ENCODE measurements at regions not wholly inside any gene's neighbourhood (a gene's known extent, or its start where the extent isn't known, plus 50 kb on each side); places are given as distances from the start of the nearest gene placed in this dataset.

GRCh38 chr4:188754372-188755002 lies 615.2 kb downstream of the TRIML1 start:
- intact Hi-C loops (cut with DNase I) = no loop called here
- Histone ChIP-seq H3K27ac (no peak overlapping the region), H3K27me3 (no peaks in the 10 kb centered on the region), H3K36me3 (no peaks in the 10 kb centered on the region), H3K4me3 (no peak overlapping the region), H3K9me3 (no peaks in the 10 kb centered on the region), H3K4me1 (ENCODE audit: insufficient read depth) (no peaks in the 10 kb centered on the region)
- WGBS, 3 donors = 86 to 94% (median 91%) methylated on average over 22 of the region's 22 CpGs
- no peak for DNase-seq
- TF ChIP-seq CTCF (IDR thresholded peaks at IDR 0.05) (no peak), EP300 (IDR thresholded peaks at IDR 0.05) (no peak), POLR2A (IDR thresholded peaks at IDR 0.05) (no peak)

- H3K4me3 ChIP-seq = no peak overlapping the region
- no peak for DNase-seq
- no peak overlapping the region for H3K27ac ChIP-seq
- H3K36me3 ChIP-seq = no peaks in the 10 kb centered on the region
- no peaks in the 10 kb centered on the region for H3K9me3 ChIP-seq
- WGBS, 3 donors = 75 to 80% (median 79%) methylated on average over 3 of the region's 3 CpGs
- intact Hi-C loops (cut with DNase I) = no loop called here
- TF ChIP-seq EP300 (IDR thresholded peaks at IDR 0.05) (no peak), CTCF (IDR thresholded peaks at IDR 0.05) (no peak)
- H3K4me1 ChIP-seq (ENCODE audit: insufficient read depth) = no peaks in the 10 kb centered on the region
- H3K27me3 ChIP-seq = no peaks in the 10 kb centered on the region
These were observed 628.3 kb downstream of the TRIML1 start for GRCh38 chr4:188767496-188767895.

- no peaks in the 10 kb centered on the region for H3K27me3 ChIP-seq
- WGBS, 3 donors = 46 to 64% (median 59%) methylated on average over 4 of the region's 4 CpGs
- no peaks in the 10 kb centered on the region for H3K4me1 ChIP-seq (ENCODE audit: insufficient read depth)
- H3K9me3 ChIP-seq = no peaks in the 10 kb centered on the region
- no peak for DNase-seq
- H3K36me3 ChIP-seq = no peaks in the 10 kb centered on the region
- no peak overlapping the region for H3K27ac ChIP-seq
- TF ChIP-seq POLR2A (IDR thresholded peaks at IDR 0.05) (no peak), EP300 (IDR thresholded peaks at IDR 0.05) (no peak), CTCF (IDR thresholded peaks at IDR 0.05) (no peak)
- no peak overlapping the region for H3K4me3 ChIP-seq
- intact Hi-C loops (cut with DNase I) = no loop called here
These were observed 639.7 kb downstream of the TRIML1 start for GRCh38 chr4:188778905-188779304.

- H3K27me3 ChIP-seq = no peaks in the 10 kb centered on the region
- no peaks in the 10 kb centered on the region for H3K4me1 ChIP-seq (ENCODE audit: insufficient read depth)
- 62 to 74% (median 64%) methylated on average over 3 of the region's 3 CpGs for WGBS, 3 donors
- no peaks in the 10 kb centered on the region for H3K36me3 ChIP-seq
- intact Hi-C loops (cut with DNase I) = no loop called here
- no peaks in the 10 kb centered on the region for H3K9me3 ChIP-seq
- DNase-seq = no peak
- TF ChIP-seq EP300 (IDR thresholded peaks at IDR 0.05) (no peak), POLR2A (IDR thresholded peaks at IDR 0.05) (no peak), CTCF (IDR thresholded peaks at IDR 0.05) (no peak)
- no peak overlapping the region for H3K27ac ChIP-seq
- no peak overlapping the region for H3K4me3 ChIP-seq
These were observed 640.3 kb downstream of the TRIML1 start for GRCh38 chr4:188779581-188779980.
